ENCODE measurements at regions not wholly inside any gene's neighbourhood (a gene's known extent, or its start where the extent isn't known, plus 50 kb on each side); places are given as distances from the start of the nearest gene placed in this dataset.

- no peak for TF ChIP-seq POLR2AphosphoS5 (IDR thresholded peaks at IDR 0.05; ENCODE audit: low read depth, low read length)
- TF ChIP-seq CTCF (IDR thresholded peaks at IDR 0.05): no peak
- TF ChIP-seq, protein P1, sequence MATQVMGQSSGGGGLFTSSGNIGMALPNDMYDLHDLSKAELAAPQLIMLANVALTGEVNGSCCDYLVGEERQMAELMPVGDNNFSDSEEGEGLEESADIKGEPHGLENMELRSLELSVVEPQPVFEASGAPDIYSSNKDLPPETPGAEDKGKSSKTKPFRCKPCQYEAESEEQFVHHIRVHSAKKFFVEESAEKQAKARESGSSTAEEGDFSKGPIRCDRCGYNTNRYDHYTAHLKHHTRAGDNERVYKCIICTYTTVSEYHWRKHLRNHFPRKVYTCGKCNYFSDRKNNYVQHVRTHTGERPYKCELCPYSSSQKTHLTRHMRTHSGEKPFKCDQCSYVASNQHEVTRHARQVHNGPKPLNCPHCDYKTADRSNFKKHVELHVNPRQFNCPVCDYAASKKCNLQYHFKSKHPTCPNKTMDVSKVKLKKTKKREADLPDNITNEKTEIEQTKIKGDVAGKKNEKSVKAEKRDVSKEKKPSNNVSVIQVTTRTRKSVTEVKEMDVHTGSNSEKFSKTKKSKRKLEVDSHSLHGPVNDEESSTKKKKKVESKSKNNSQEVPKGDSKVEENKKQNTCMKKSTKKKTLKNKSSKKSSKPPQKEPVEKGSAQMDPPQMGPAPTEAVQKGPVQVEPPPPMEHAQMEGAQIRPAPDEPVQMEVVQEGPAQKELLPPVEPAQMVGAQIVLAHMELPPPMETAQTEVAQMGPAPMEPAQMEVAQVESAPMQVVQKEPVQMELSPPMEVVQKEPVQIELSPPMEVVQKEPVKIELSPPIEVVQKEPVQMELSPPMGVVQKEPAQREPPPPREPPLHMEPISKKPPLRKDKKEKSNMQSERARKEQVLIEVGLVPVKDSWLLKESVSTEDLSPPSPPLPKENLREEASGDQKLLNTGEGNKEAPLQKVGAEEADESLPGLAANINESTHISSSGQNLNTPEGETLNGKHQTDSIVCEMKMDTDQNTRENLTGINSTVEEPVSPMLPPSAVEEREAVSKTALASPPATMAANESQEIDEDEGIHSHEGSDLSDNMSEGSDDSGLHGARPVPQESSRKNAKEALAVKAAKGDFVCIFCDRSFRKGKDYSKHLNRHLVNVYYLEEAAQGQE (IDR thresholded peaks at IDR 0.05; ENCODE audit: insufficient read depth in 1 of 2, low read depth in 2 of 2, low read length in 1 of 2): no peak
These were observed 175.9 kb upstream of the CREB1 start for GRCh38 chr2:207353836-207354235.

All from Panc1 (cell line).